SK-N-SH treated with all-trans-retinoic acid at 6 μM for 48 hours (cell line): ENCODE measurements at regions not wholly inside any gene's neighbourhood (a gene's known extent, or its start where the extent isn't known, plus 50 kb on each side); places are given as distances from the start of the nearest gene placed in this dataset.

Source experiments
- ARNTL ChIP-seq: fragments of 450-650 bp; formaldehyde crosslinking; IDR thresholded peaks from 2 replicates; pipeline ENCODE4 v1.5.0; 2020; ENCODE audit warnings: low read depth, mild to moderate bottlenecking, moderate library complexity, borderline replicate concordance
- BACH2 ChIP-seq: fragments of 250-450 bp; sonication (Bioruptor Pico); IDR thresholded peaks from 2 replicates; pipeline ENCODE4 v1.9.0; 2021; ENCODE audit warnings: mild to moderate bottlenecking, borderline replicate concordance
- ESRRG ChIP-seq: fragments of 250-450 bp; sonication (Bioruptor Pico); IDR thresholded peaks from 2 replicates; pipeline ENCODE4 v1.6.1; 2021; ENCODE audit warnings: mild to moderate bottlenecking
- SNAI2 ChIP-seq: fragments of 250-450 bp; sonication (Bioruptor Pico); IDR thresholded peaks from 2 replicates; pipeline ENCODE4 v1.5.0; 2020; ENCODE audit warnings: mild to moderate bottlenecking, moderate library complexity
- TF ChIP-seq, protein P1 (sequence below): fragments of 250-450 bp; sonication (Bioruptor Pico); IDR thresholded peaks from 2 replicates; pipeline ENCODE4 v1.8.0; 2020; ENCODE audit warnings: mild to moderate bottlenecking, moderate library complexity, borderline replicate concordance
- TF ChIP-seq, protein P2 (sequence below): fragments of 250-450 bp; sonication (Bioruptor Pico); IDR thresholded peaks from 2 replicates; pipeline ENCODE4 v1.5.1; 2021; ENCODE audit warnings: mild to moderate bottlenecking, moderate library complexity

DNA sequence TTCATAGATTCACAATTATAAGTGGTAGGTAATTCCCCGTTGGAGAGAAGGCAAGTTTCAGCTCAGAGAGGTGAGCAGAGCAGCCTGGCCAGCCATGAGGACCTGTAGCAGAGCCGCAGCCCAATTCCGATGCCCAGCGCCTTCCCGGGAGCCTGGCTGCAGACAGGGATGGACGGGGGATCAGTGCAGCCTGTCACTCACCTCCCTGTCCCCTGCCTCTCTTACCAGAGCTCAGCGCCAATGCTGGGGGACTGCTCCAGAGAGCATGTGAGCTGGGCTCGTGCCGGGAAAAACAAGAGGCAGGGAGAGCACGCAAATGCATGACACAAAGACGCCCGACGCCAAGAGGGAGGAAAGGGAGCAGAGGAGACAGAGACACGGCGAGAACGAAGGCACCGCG, 231.9 kb downstream of the BCL11B start:
- TF ChIP-seq, protein P1, sequence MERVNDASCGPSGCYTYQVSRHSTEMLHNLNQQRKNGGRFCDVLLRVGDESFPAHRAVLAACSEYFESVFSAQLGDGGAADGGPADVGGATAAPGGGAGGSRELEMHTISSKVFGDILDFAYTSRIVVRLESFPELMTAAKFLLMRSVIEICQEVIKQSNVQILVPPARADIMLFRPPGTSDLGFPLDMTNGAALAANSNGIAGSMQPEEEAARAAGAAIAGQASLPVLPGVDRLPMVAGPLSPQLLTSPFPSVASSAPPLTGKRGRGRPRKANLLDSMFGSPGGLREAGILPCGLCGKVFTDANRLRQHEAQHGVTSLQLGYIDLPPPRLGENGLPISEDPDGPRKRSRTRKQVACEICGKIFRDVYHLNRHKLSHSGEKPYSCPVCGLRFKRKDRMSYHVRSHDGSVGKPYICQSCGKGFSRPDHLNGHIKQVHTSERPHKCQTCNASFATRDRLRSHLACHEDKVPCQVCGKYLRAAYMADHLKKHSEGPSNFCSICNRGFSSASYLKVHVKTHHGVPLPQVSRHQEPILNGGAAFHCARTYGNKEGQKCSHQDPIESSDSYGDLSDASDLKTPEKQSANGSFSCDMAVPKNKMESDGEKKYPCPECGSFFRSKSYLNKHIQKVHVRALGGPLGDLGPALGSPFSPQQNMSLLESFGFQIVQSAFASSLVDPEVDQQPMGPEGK (CRISPR knock-in tag): no peak
- no peak for TF ChIP-seq ESRRG
- TF ChIP-seq ARNTL (CRISPR knock-in tag): no peak
- TF ChIP-seq BACH2 (CRISPR knock-in tag): no peak
- TF ChIP-seq SNAI2 (CRISPR knock-in tag): no peak
- TF ChIP-seq, protein P2, sequence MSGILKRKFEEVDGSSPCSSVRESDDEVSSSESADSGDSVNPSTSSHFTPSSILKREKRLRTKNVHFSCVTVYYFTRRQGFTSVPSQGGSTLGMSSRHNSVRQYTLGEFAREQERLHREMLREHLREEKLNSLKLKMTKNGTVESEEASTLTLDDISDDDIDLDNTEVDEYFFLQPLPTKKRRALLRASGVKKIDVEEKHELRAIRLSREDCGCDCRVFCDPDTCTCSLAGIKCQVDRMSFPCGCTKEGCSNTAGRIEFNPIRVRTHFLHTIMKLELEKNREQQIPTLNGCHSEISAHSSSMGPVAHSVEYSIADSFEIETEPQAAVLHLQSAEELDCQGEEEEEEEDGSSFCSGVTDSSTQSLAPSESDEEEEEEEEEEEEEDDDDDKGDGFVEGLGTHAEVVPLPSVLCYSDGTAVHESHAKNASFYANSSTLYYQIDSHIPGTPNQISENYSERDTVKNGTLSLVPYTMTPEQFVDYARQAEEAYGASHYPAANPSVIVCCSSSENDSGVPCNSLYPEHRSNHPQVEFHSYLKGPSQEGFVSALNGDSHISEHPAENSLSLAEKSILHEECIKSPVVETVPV: no peak
